Central memory CD8-positive, alpha-beta T cell (primary cell): ENCODE measurements at regions not wholly inside any gene's neighbourhood (a gene's known extent, or its start where the extent isn't known, plus 50 kb on each side); places are given as distances from the start of the nearest gene placed in this dataset.

Source experiments
- ATAC-seq: fragments of 150-1000 bp; cut with Tn5 transposase; replicated peaks from 2 replicates; pipeline ENCODE4 v1.10.0; 2022; ENCODE audit warnings: mild to moderate bottlenecking, moderate FRiP score, moderate number of reproducible peaks; ENCODE audit not compliant: poor library complexity, severe bottlenecking; ENCODE audit errors: extremely low read depth
- DNase-seq, 2 donors: peaks; one replicate each; pipeline ENCODE4 v3.0.0; 2021; ENCODE audit warnings: low spot score in 2 of 2
- H3K27ac Mint-ChIP-seq: one replicate; pipeline ENCODE4 v1.8.0; 2022; ENCODE audit warnings: low read depth, mild to moderate bottlenecking, moderate library complexity, mixed read lengths
- H3K27me3 Mint-ChIP-seq: one replicate; pipeline ENCODE4 v1.8.0; 2022; ENCODE audit warnings: mixed read lengths
- H3K36me3 Mint-ChIP-seq: one replicate; pipeline ENCODE4 v1.8.0; 2022; ENCODE audit warnings: mild to moderate bottlenecking, moderate library complexity, mixed read lengths; ENCODE audit not compliant: insufficient read depth
- H3K4me1 Mint-ChIP-seq: one replicate; pipeline ENCODE4 v1.8.0; 2022; ENCODE audit warnings: mixed read lengths
- H3K4me3 Mint-ChIP-seq: one replicate; pipeline ENCODE4 v1.8.0; 2022; ENCODE audit warnings: mild to moderate bottlenecking, moderate library complexity, mixed read lengths
- H3K9me3 Mint-ChIP-seq: one replicate; pipeline ENCODE4 v1.8.0; 2022; ENCODE audit warnings: mixed read lengths

GRCh38 chr3:182620723-182621434, 172.4 kb upstream of the ATP11B start:
- Mint-ChIP-seq H3K27me3 (peaks cover 38% of the 10 kb centered on the region), H3K4me3 (no peak overlapping the region), H3K36me3 (peaks cover under 1% of the 10 kb centered on the region), H3K9me3 (no peaks in the 10 kb centered on the region), H3K4me1 (no peaks in the 10 kb centered on the region), H3K27ac (no peak overlapping the region)
- no peak for ATAC-seq
- DNase-seq, result no peak

GRCh38 chr3:182621435-182622240, 171.7 kb upstream of the ATP11B start:
- Mint-ChIP-seq H3K27me3 (peaks cover 38% of the 10 kb centered on the region), H3K36me3 (peaks cover 3% of the 10 kb centered on the region), H3K4me3 (no peak overlapping the region), H3K9me3 (no peaks in the 10 kb centered on the region), H3K4me1 (no peaks in the 10 kb centered on the region), H3K27ac (no peak overlapping the region)
- no peak for ATAC-seq
- DNase-seq, result no peak

- peaks cover 3% of the 10 kb centered on the region for H3K36me3 Mint-ChIP-seq
- no peaks in the 10 kb centered on the region for H3K9me3 Mint-ChIP-seq
- peaks cover 34% of the 10 kb centered on the region for H3K27me3 Mint-ChIP-seq
- no peaks in the 10 kb centered on the region for H3K4me1 Mint-ChIP-seq
- ATAC-seq, result no peak
- no peak overlapping the region for H3K4me3 Mint-ChIP-seq
- DNase-seq, result no peak
- no peak overlapping the region for H3K27ac Mint-ChIP-seq
These were observed 171.1 kb upstream of the ATP11B start for GRCh38 chr3:182622241-182622545.

- Mint-ChIP-seq H3K36me3 (peaks cover 3% of the 10 kb centered on the region), H3K27me3 (peaks cover 39% of the 10 kb centered on the region), H3K9me3 (no peaks in the 10 kb centered on the region), H3K27ac (no peak overlapping the region), H3K4me1 (no peaks in the 10 kb centered on the region), H3K4me3 (no peak overlapping the region)
- ATAC-seq (no peak), DNase-seq (no peak)
These were observed 166.5 kb upstream of the ATP11B start for GRCh38 chr3:182626484-182627467.

- H3K4me1 Mint-ChIP-seq, result no peaks in the 10 kb centered on the region
- H3K27me3 Mint-ChIP-seq, result peaks cover 39% of the 10 kb centered on the region
- ATAC-seq, result no peak
- peaks cover 3% of the 10 kb centered on the region for H3K36me3 Mint-ChIP-seq
- no peak overlapping the region for H3K27ac Mint-ChIP-seq
- H3K4me3 Mint-ChIP-seq, result no peak overlapping the region
- no peak for DNase-seq
- H3K9me3 Mint-ChIP-seq, result no peaks in the 10 kb centered on the region
These were observed 164.8 kb upstream of the ATP11B start for GRCh38 chr3:182628531-182628930.

GRCh38 chr3:182629521-182629920, 163.8 kb upstream of the ATP11B start:
- Mint-ChIP-seq H3K27me3 (peaks cover 39% of the 10 kb centered on the region), H3K36me3 (peaks cover 3% of the 10 kb centered on the region), H3K4me3 (no peak overlapping the region), H3K27ac (no peak overlapping the region), H3K9me3 (no peaks in the 10 kb centered on the region), H3K4me1 (no peaks in the 10 kb centered on the region)
- ATAC-seq (no peak), DNase-seq (no peak)

- H3K27me3 Mint-ChIP-seq, result peaks cover 29% of the 10 kb centered on the region
- DNase-seq (no peak), ATAC-seq (no peak)
- no peak overlapping the region for H3K4me3 Mint-ChIP-seq
- no peak overlapping the region for H3K27ac Mint-ChIP-seq
- H3K4me1 Mint-ChIP-seq, result no peaks in the 10 kb centered on the region
- no peaks in the 10 kb centered on the region for H3K36me3 Mint-ChIP-seq
- no peaks in the 10 kb centered on the region for H3K9me3 Mint-ChIP-seq
These were observed 161.9 kb upstream of the ATP11B start for GRCh38 chr3:182631183-182632076.

GRCh38 chr3:182632077-182632393, 161.3 kb upstream of the ATP11B start:
- no peak overlapping the region for H3K4me3 Mint-ChIP-seq
- peaks cover 26% of the 10 kb centered on the region for H3K27me3 Mint-ChIP-seq
- no peaks in the 10 kb centered on the region for H3K36me3 Mint-ChIP-seq
- ATAC-seq (no peak), DNase-seq (no peak)
- H3K4me1 Mint-ChIP-seq, result no peaks in the 10 kb centered on the region
- H3K9me3 Mint-ChIP-seq, result no peaks in the 10 kb centered on the region
- H3K27ac Mint-ChIP-seq, result no peak overlapping the region

GRCh38 chr3:182633186-182633585, 160.1 kb upstream of the ATP11B start:
- no peak for DNase-seq
- ATAC-seq, result no peak
- H3K36me3 Mint-ChIP-seq, result no peaks in the 10 kb centered on the region
- no peaks in the 10 kb centered on the region for H3K9me3 Mint-ChIP-seq
- H3K27ac Mint-ChIP-seq, result no peak overlapping the region
- no peak overlapping the region for H3K4me3 Mint-ChIP-seq
- no peaks in the 10 kb centered on the region for H3K4me1 Mint-ChIP-seq
- peaks cover 31% of the 10 kb centered on the region for H3K27me3 Mint-ChIP-seq

GRCh38 chr3:182636646-182637045, 156.7 kb upstream of the ATP11B start:
- no peak overlapping the region for H3K4me3 Mint-ChIP-seq
- no peak overlapping the region for H3K27ac Mint-ChIP-seq
- no peaks in the 10 kb centered on the region for H3K4me1 Mint-ChIP-seq
- no peaks in the 10 kb centered on the region for H3K36me3 Mint-ChIP-seq
- H3K27me3 Mint-ChIP-seq, result peaks cover 32% of the 10 kb centered on the region
- DNase-seq (no peak), ATAC-seq (no peak)
- no peaks in the 10 kb centered on the region for H3K9me3 Mint-ChIP-seq

- H3K4me3 Mint-ChIP-seq, result no peak overlapping the region
- H3K9me3 Mint-ChIP-seq, result no peaks in the 10 kb centered on the region
- peaks cover 32% of the 10 kb centered on the region for H3K27me3 Mint-ChIP-seq
- ATAC-seq, result no peak
- no peak overlapping the region for H3K27ac Mint-ChIP-seq
- no peaks in the 10 kb centered on the region for H3K4me1 Mint-ChIP-seq
- no peaks in the 10 kb centered on the region for H3K36me3 Mint-ChIP-seq
- DNase-seq, result no peak
These were observed 155.8 kb upstream of the ATP11B start for GRCh38 chr3:182637350-182638110.
